CD4-positive, CD25-positive, alpha-beta regulatory T cell (primary cell): ENCODE measurements at regions not wholly inside any gene's neighbourhood (a gene's known extent, or its start where the extent isn't known, plus 50 kb on each side); places are given as distances from the start of the nearest gene placed in this dataset.
A peak's percentile ranks its signal among the peaks of the same experiment; 100 is the strongest.

Experiments used
- ATAC-seq, 2 donors: fragments of 150-1000 bp; cut with Tn5 transposase; one replicate each; pipeline ENCODE4 v1.10.0; 2021; ENCODE audit warnings: low read depth in 2 of 2, moderate number of reproducible peaks in 2 of 2, moderate library complexity in 1 of 2
- DNase-seq, 3 donors: peaks; one replicate each; pipeline versions ENCODE4 v3.0.0 to v3.0.0-alpha.2; 2012 to 2022; ENCODE audit warnings: mixed read lengths in 1 of 3
- H3K27ac ChIP-seq: one replicate; pipeline ENCODE4 v1.7.0; 2013; ENCODE audit warnings: mild to moderate bottlenecking, low read length; ENCODE audit not compliant: insufficient read depth, poor library complexity, severe bottlenecking
- H3K27me3 ChIP-seq: one replicate; pipeline ENCODE4 v1.7.0; 2013; ENCODE audit warnings: low read length; ENCODE audit not compliant: control insufficient read depth, insufficient read depth
- H3K36me3 ChIP-seq: one replicate; pipeline ENCODE4 v1.7.0; 2013; ENCODE audit warnings: mild to moderate bottlenecking, low read length, moderate library complexity; ENCODE audit not compliant: control insufficient read depth, insufficient read depth
- H3K4me1 ChIP-seq: 2 replicates; pipeline ENCODE4 v1.7.0; 2013; ENCODE audit warnings: mild to moderate bottlenecking, low read length; ENCODE audit not compliant: insufficient read depth, control insufficient read depth, poor library complexity, severe bottlenecking
- H3K4me3 ChIP-seq: one replicate; pipeline ENCODE4 v1.7.0; 2013; ENCODE audit warnings: low read depth, mild to moderate bottlenecking, low read length, moderate library complexity
- H3K9me3 ChIP-seq, 2 experiments: 1 replicate in 1 of 2; 2 replicates in 1 of 2; pipeline ENCODE4 v1.7.0; 2013; ENCODE audit warnings: low read length in 2 of 2, mild to moderate bottlenecking in 1 of 2, moderate library complexity in 1 of 2; ENCODE audit not compliant: control insufficient read depth in 2 of 2
- H3K27ac Mint-ChIP-seq, 3 donors: one replicate each; pipeline ENCODE4 v1.8.0; 2020 to 2022; ENCODE audit warnings: mild to moderate bottlenecking in 3 of 3, mixed read lengths in 3 of 3, moderate library complexity in 2 of 3
- H3K27me3 Mint-ChIP-seq: one replicate; pipeline ENCODE4 v1.8.0; 2022; ENCODE audit warnings: mild to moderate bottlenecking, mixed read lengths
- H3K36me3 Mint-ChIP-seq: one replicate; pipeline ENCODE4 v1.8.0; 2020; ENCODE audit warnings: mixed read lengths
- H3K4me1 Mint-ChIP-seq, 4 donors: one replicate each; pipeline ENCODE4 v1.8.0; 2020 to 2022; ENCODE audit warnings: mixed read lengths in 4 of 4, mild to moderate bottlenecking in 1 of 4
- H3K4me3 Mint-ChIP-seq, 4 donors: one replicate each; pipeline ENCODE4 v1.8.0; 2020 to 2022; ENCODE audit warnings: mild to moderate bottlenecking in 4 of 4, mixed read lengths in 4 of 4, moderate library complexity in 3 of 4
- H3K9me3 Mint-ChIP-seq, 7 donors: one replicate each; pipeline ENCODE4 v1.8.0; 2020 to 2022; ENCODE audit warnings: mixed read lengths in 7 of 7, mild to moderate bottlenecking in 3 of 7, moderate library complexity in 2 of 7

- no peak overlapping the region for H3K27ac Mint-ChIP-seq
- no peak overlapping the region for H3K27ac ChIP-seq
- H3K4me3 ChIP-seq, result no peak overlapping the region
- H3K4me3 Mint-ChIP-seq, result no peak overlapping the region
- H3K36me3 Mint-ChIP-seq, result no peaks in the 10 kb centered on the region
- no peaks in the 10 kb centered on the region for H3K27me3 Mint-ChIP-seq
- ATAC-seq, result no peak
- no peaks in the 10 kb centered on the region for H3K27me3 ChIP-seq
- no peaks in the 10 kb centered on the region for H3K4me1 Mint-ChIP-seq
- no peaks in the 10 kb centered on the region for H3K9me3 ChIP-seq
- H3K4me1 ChIP-seq, result no peaks in the 10 kb centered on the region
- no peak for DNase-seq
- H3K9me3 Mint-ChIP-seq, result peaks cover 0 to 6% (median 0%) of the 10 kb centered on the region in 7 donors
- H3K36me3 ChIP-seq, result no peaks in the 10 kb centered on the region
Observed at GRCh38 chr6:163929538-163929937, 515.0 kb downstream of the QKI start.

- H3K27ac Mint-ChIP-seq, result no peak overlapping the region
- no peak for DNase-seq
- H3K4me1 Mint-ChIP-seq, result no peaks in the 10 kb centered on the region
- no peak for ATAC-seq
- H3K36me3 Mint-ChIP-seq, result no peaks in the 10 kb centered on the region
- no peak overlapping the region for H3K27ac ChIP-seq
- H3K36me3 ChIP-seq, result no peaks in the 10 kb centered on the region
- no peak overlapping the region for H3K4me3 Mint-ChIP-seq
- no peaks in the 10 kb centered on the region for H3K9me3 ChIP-seq
- H3K4me1 ChIP-seq, result no peaks in the 10 kb centered on the region
- H3K9me3 Mint-ChIP-seq, result peaks cover 0 to 3% (median 0%) of the 10 kb centered on the region in 7 donors
- peaks cover 4% of the 10 kb centered on the region for H3K27me3 Mint-ChIP-seq
- no peak overlapping the region for H3K4me3 ChIP-seq
- no peaks in the 10 kb centered on the region for H3K27me3 ChIP-seq
Observed at GRCh38 chr6:163926642-163927041, 512.1 kb downstream of the QKI start.

- Mint-ChIP-seq H3K4me3 (no peak overlapping the region), H3K4me1 (no peaks in the 10 kb centered on the region), H3K36me3 (no peaks in the 10 kb centered on the region), H3K9me3 (peaks cover 0 to 3% (median 0%) of the 10 kb centered on the region in 7 donors), H3K27ac (no peak overlapping the region), H3K27me3 (peaks cover 4% of the 10 kb centered on the region)
- Histone ChIP-seq H3K36me3 (no peaks in the 10 kb centered on the region), H3K4me3 (no peak overlapping the region), H3K27ac (no peak overlapping the region), H3K4me1 (no peaks in the 10 kb centered on the region), H3K9me3 (no peaks in the 10 kb centered on the region), H3K27me3 (no peaks in the 10 kb centered on the region)
- ATAC-seq (no peak), DNase-seq (no peak)
Observed at GRCh38 chr6:163925839-163926238, 511.3 kb downstream of the QKI start.

DNA sequence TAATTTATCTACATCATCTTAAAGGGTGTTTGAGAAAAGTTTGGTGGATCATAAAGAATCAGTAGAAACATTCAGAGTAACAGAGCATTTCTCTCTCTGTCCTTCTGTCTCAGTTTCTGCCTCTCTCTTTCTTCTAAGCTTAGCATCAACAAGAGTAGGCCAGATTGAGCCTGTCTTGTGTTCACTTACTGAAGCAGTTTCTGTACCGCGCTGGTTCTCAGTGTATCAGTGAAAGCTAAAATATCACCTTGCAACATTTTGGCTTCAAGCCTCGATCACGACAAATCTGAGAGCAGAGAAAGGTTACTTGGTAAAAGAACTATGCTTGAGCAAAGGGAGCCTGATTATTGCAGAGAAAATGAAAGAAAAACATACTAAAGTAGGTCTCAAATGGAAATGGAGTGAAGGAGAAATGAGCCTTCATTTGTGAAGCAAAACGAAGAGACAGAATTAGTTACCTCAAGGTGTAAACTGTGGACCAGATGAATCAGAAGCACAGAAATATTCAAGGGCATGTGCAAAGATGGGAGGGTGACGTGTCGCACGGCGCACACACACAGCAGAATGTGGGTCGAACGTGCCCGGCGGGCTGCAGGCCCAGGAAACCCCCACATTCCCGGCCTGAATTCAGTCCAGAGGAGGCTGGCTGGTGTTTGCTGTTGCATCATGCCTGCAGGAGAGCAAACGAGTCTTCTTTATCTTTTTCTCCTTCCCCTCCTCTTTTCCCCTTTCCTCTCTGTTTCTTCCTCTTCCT lies 509.3 kb downstream of the QKI start:
- no peaks in the 10 kb centered on the region for H3K36me3 Mint-ChIP-seq
- no peak overlapping the region for H3K27ac Mint-ChIP-seq
- H3K27me3 Mint-ChIP-seq, result peaks cover 4% of the 10 kb centered on the region
- Histone ChIP-seq H3K36me3 (no peaks in the 10 kb centered on the region), H3K27ac (no peak overlapping the region), H3K4me3 (no peak overlapping the region), H3K27me3 (no peaks in the 10 kb centered on the region), H3K4me1 (no peaks in the 10 kb centered on the region), H3K9me3 (no peaks in the 10 kb centered on the region)
- no peaks in the 10 kb centered on the region for H3K4me1 Mint-ChIP-seq
- ATAC-seq (no peak), DNase-seq (no peak)
- no peak overlapping the region for H3K4me3 Mint-ChIP-seq
- peaks cover 0 to 3% (median 0%) of the 10 kb centered on the region in 7 donors for H3K9me3 Mint-ChIP-seq

- no peaks in the 10 kb centered on the region for H3K36me3 Mint-ChIP-seq
- no peak overlapping the region for H3K27ac Mint-ChIP-seq
- H3K9me3 Mint-ChIP-seq, result peaks cover 0 to 3% (median 0%) of the 10 kb centered on the region in 7 donors
Observed at GRCh38 chr6:163922562-163922961, 508.0 kb downstream of the QKI start.

DNA sequence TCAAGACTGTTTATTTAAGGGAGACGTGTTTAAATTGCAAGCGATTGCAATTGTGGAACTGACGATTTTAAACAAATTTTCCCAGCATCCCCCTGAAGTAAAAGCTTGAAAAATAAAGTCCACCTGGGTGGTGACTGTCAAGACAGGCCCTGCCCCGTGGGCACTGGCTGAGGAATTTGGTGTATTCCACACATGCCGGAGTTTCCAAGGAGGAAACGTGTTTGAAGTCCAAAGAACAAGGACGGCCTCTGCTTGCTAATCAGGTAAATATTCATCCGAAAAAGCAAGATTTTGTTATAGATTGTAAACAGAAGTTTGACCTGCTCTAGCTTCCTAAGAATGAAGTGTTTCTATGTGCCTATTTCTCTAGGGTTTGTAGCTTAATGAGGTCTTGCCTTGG lies 505.1 kb downstream of the QKI start:
- H3K36me3 ChIP-seq, result no peaks in the 10 kb centered on the region
- no peaks in the 10 kb centered on the region for H3K4me1 Mint-ChIP-seq
- H3K27ac ChIP-seq, result no peak overlapping the region
- ATAC-seq (no peak), DNase-seq (no peak)
- no peaks in the 10 kb centered on the region for H3K36me3 Mint-ChIP-seq
- H3K4me3 Mint-ChIP-seq, result no peak overlapping the region
- H3K27me3 ChIP-seq, result no peaks in the 10 kb centered on the region
- no peak overlapping the region for H3K27ac Mint-ChIP-seq
- H3K9me3 ChIP-seq, result no peaks in the 10 kb centered on the region
- H3K4me3 ChIP-seq, result no peak overlapping the region
- peaks cover 4% of the 10 kb centered on the region for H3K27me3 Mint-ChIP-seq
- H3K4me1 ChIP-seq, result no peaks in the 10 kb centered on the region
- H3K9me3 Mint-ChIP-seq, result peaks cover 0 to 3% (median 0%) of the 10 kb centered on the region in 7 donors

More at GRCh38 chr6:163922562-163922961, 508.0 kb downstream of the QKI start:
- Mint-ChIP-seq H3K4me3 (no peak overlapping the region), H3K27me3 (peaks cover 4% of the 10 kb centered on the region), H3K4me1 (no peaks in the 10 kb centered on the region)
- Histone ChIP-seq H3K27ac (no peak overlapping the region), H3K36me3 (no peaks in the 10 kb centered on the region), H3K4me3 (no peak overlapping the region), H3K27me3 (no peaks in the 10 kb centered on the region), H3K9me3 (no peaks in the 10 kb centered on the region), H3K4me1 (no peaks in the 10 kb centered on the region)
- ATAC-seq, result no peak
- peak in 1 of 3 donors; percentile 3 for DNase-seq

DNA sequence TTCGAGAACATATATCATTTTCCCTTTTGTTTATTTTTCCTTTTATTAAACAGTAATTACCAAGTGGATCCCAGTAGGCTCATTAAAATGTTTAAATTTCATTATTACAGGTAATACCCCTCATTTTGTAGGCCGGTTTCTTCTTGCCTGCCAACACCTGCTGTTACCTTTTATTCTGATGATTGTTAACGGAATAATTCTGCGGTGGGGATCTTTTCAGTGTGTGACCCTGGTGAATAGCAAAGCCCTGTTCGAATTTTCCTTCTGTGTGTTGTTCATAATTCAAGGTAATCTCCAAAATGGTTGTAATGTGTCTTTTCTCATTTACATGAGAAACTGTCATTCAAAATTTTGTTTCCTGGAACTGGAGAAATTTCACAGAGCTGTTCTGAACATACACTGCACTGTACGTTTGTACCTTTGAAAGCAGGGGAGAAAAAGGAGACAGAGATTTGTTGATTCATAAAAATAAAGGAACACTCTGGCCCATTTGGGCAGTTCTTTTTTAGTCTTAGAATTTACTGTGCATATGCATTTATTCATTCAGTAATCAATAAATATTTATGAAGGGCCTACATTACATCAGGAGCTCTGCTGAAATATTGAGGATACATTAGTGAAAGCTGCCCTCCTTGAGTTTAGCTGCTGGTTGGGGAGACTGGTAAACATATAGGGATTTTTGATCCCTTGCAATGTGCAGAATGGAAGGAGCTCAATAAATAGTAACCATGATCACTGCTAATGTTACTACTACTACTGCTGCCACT lies 502.0 kb downstream of the QKI start:
- H3K9me3 Mint-ChIP-seq, result no peaks in the 10 kb centered on the region
- ATAC-seq (no peak), DNase-seq (no peak)
- H3K27ac Mint-ChIP-seq, result no peak overlapping the region
- Histone ChIP-seq H3K4me3 (no peak overlapping the region), H3K9me3 (no peaks in the 10 kb centered on the region), H3K36me3 (no peaks in the 10 kb centered on the region), H3K4me1 (no peaks in the 10 kb centered on the region), H3K27me3 (no peaks in the 10 kb centered on the region), H3K27ac (no peak overlapping the region)
- no peaks in the 10 kb centered on the region for H3K4me1 Mint-ChIP-seq
- H3K27me3 Mint-ChIP-seq, result no peaks in the 10 kb centered on the region
- no peak overlapping the region for H3K4me3 Mint-ChIP-seq
- H3K36me3 Mint-ChIP-seq, result no peaks in the 10 kb centered on the region
